ENCODE measurements at regions not wholly inside any gene's neighbourhood (a gene's known extent, or its start where the extent isn't known, plus 50 kb on each side); places are given as distances from the start of the nearest gene placed in this dataset.
"Not testable (repeated sequence)": the region's sequence is repeated elsewhere in the genome, so short reads cannot be mapped to it uniquely, and the experiment has no call there.

DNA sequence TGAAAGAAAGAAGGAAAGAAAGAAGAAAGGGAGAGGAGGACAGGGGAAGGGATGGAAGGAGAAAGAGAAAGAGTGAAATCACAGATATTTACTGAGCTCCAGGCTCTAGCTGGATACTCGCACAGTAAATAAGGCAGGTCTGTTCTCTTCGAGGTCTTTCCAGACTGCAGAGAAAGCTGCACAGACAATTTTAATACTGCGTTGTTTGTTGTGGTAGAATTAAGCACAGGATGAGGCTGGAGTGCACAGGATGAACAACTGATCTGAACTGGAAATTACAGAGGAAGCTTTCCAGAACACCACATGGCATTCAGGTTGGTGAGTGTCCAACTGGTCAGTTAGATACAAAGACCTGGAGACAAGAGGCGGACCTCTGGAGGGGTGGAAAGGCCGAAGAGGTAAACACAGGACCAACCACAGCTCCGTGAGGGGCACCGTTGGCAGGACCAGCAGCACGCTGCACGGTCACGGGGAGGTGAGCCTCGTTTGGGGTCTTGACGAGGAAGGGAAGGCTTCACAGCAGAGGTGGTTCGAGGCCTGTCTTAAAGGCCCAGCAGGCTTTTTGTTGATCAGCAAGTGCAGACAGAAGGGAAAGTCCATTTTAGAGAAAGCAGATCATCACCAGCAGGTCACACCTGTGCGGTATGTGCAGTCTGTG lies 121.7 kb downstream of the ATP6V0E2 start:
- not testable (repeated sequence) for DNase-seq (ENCODE audit: low read depth in 2 of 2)

DNA sequence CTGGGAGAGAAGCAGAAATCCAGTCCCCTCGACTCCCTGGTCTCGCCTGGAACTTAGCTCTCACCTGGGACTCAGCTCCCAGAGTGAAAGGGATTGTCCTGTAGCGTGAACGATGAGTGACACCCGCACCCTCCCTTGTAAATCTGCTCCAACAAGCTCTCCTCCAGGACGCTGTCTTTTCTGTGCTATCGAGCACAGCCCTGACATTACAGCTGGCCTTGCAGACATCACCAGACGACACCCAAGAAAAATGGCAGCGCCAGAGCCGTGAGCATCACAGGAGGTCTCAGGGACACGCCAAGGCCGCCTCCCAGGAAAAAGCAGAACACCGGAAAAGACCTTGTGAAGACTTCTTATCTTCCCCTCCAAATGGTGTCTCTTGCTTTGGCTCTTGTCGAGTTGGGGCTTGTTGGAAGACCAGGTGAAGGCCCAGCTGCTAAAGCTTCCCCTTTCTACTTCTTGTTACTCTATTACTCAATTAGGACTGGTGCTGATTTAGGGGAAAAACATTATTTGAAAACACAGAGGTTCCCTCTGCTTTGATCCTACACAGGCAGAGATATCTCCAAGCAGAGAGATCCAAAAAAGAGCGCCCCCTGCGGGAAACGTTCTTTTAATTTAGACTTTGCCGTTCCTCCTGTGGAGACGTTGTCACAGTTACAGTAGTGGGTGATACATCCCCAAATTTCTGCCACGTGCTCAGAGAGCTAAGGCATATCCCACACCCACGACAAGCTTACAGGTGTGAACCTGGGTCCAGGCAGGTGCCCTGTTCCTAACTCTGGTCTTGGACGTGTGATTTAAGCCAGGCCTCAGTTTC lies 127.2 kb downstream of the ATP6V0E2 start:
- not testable (repeated sequence) for DNase-seq (ENCODE audit: low read depth in 2 of 2)

- DNase-seq (ENCODE audit: low read depth in 2 of 2), result no peak
Observed at GRCh38 chr7:150003304-150003810, 129.6 kb downstream of the ATP6V0E2 start.

DNA sequence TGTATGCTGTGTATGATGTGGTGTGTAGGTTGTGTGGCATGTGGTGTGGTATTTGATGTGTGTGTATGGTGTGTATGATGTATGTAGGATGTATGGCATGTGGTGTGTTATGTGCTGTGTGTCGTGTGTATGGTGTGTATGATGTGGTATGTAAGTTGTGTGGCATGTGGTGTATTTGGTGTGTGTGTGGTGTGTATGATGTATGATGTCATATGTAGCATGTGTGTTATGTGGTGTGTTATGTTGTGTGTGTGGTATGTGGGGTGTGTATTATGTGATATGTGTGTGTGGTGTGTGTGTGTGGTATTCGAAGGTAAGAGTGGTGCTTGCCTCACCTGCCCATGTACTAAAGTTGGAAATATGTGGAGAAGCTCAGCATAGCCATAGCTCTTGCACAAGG lies 130.2 kb downstream of the ATP6V0E2 start:
- not testable (repeated sequence) for DNase-seq (ENCODE audit: low read depth in 2 of 2)

DNA sequence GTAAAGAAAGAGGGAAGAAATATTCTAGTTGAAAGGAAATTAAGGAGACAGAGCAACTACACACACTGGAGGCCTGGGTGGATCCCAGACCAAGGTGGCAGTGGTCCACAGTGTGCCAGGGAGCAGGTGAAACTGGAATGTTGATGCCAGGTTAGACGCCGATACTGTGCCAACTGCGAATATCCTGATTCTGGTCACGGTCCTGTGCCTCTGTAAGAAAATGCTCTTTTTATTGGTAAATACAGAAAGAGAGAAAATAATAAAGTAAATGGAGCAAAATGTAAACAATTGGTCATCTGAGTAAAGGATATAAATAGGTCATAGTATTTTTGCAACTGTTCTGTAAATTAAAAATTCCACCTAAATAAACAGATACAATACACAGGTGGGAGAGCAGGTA lies 131.1 kb downstream of the ATP6V0E2 start:
- not testable (repeated sequence) for DNase-seq (ENCODE audit: low read depth in 2 of 2)

- not testable (repeated sequence) for DNase-seq (ENCODE audit: low read depth in 2 of 2)
Observed at GRCh38 chr7:150009620-150010303, 136.0 kb downstream of the ATP6V0E2 start.

- DNase-seq (ENCODE audit: low read depth in 2 of 2), result not testable (repeated sequence)
Observed at GRCh38 chr7:150016651-150017189, 143.0 kb downstream of the ATP6V0E2 start.

GRCh38 chr7:150020210-150020609 lies 146.4 kb downstream of the ATP6V0E2 start:
- not testable (repeated sequence) for DNase-seq (ENCODE audit: low read depth in 2 of 2)

DNA sequence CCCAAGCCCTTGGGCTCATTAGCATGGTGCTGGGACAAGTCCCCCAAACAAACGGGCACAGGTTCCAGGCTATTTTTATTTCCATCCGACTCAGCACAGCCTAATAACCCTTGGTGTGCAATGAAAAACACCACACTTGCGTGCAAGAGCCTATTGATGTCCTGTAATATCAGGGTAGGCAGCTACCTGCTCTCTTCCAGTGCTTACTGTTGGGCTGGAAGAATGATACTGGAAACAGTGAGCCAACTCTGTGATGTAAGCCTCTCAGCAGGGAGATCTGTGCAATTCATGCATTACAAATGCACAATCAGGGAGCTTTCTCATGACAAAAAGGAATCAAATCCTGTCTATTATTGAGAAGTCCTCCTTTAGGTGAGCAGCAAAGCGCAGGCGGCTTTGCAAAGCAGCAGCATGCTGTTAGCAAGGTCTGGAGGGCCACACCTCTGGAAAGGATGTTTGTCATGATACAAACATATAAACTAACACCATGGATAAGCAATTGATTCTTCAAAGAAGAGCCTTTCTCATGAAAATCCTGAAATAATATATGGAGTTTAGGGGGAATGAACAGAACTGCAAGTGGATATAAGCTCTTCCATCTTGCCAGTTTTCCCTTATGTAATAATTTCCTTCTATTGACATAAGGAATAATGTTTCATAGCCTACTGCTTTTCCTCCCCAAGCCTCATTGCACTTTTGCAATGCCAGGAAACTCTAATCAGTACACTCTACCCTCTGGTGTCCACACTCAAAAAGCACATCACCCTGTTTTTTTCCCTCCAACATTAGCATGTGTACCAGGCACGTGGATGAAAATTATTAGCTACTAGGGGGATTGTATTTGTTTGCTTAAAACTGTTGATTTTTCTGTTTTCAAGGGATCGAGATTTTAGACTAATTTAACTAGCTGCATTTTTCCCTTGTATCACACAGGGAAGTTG lies 151.1 kb downstream of the ATP6V0E2 start:
- not testable (repeated sequence) for DNase-seq (ENCODE audit: low read depth in 2 of 2)

DNA sequence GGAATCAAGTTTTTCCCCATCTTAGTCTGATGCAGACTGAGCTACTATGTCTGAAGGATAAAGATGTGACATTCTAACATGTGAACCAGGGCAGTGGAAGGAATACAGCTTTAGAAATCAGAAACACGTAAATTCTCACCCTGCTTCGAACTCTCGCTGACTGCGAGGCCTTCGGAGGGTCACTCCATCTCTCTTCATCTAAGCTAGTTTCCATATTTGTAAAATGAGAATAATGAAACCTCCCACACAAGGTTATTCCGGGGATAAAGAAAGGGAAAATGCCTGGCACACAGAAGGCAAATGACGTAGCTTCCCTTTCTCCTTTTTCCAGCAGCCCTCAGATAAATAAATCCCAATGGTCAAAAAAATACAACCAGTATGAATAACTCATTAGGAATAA lies 152.0 kb downstream of the ATP6V0E2 start:
- DNase-seq (ENCODE audit: low read depth in 2 of 2), result not testable (repeated sequence)

GRCh38 chr7:150028344-150029012 lies 154.7 kb downstream of the ATP6V0E2 start:
- DNase-seq (ENCODE audit: low read depth in 2 of 2), result not testable (repeated sequence)

DNA sequence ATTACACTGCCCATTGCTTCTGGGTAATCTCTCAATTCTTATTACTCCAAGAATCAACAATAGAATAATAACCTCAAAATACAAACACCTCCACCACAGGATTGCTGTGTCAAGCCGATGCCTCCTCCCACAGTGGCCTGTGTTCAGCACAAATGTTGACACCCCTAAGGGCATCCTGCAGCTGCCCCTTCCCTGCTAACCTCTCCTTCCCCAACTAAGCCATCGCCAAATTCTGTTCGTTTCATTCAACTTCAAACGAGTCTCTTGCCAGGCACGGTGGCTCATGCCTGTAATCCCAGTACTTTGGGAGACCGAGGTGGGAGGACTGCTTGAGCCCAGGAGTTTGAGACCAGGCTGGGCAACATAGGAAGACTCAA lies 155.2 kb downstream of the ATP6V0E2 start:
- DNase-seq (ENCODE audit: low read depth in 2 of 2), result not testable (repeated sequence)

DNA sequence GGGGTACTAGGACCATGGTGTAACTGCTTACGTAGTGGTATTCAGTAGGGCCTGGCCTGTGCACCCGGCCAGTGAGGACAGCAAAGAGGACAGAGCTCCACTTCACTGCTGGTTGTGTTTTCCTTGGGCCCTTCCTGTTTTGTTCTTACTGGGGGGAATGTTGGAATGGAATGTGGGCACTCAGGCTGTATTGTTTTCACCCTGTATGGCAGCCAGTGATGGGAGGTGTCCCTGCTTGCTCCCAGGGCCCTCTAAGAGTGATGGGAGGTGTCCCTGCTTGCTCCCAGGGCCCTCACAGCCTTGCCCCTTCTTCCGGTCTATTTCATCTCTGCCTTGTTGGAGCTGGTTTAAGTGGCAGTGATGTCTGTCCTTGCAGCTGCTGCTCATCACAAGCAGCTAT lies 158.0 kb downstream of the ATP6V0E2 start:
- DNase-seq (ENCODE audit: low read depth in 2 of 2), result not testable (repeated sequence)

GRCh38 chr7:150033711-150034110 lies 159.9 kb downstream of the ATP6V0E2 start:
- DNase-seq (ENCODE audit: low read depth in 2 of 2), result not testable (repeated sequence)

- not testable (repeated sequence) for DNase-seq (ENCODE audit: low read depth in 2 of 2)
Observed at GRCh38 chr7:150035769-150036168, 162.0 kb downstream of the ATP6V0E2 start.

- DNase-seq (ENCODE audit: low read depth in 2 of 2), result not testable (repeated sequence)
Observed at GRCh38 chr7:150039061-150039460, 165.3 kb downstream of the ATP6V0E2 start.

- DNase-seq (ENCODE audit: low read depth in 2 of 2), result not testable (repeated sequence)
Observed at GRCh38 chr7:150042281-150042680, 168.5 kb downstream of the ATP6V0E2 start.

- not testable (repeated sequence) for DNase-seq (ENCODE audit: low read depth in 2 of 2)
Observed at GRCh38 chr7:150044771-150045170, 171.0 kb downstream of the ATP6V0E2 start.

GRCh38 chr7:150045596-150045995 lies 171.8 kb downstream of the ATP6V0E2 start:
- not testable (repeated sequence) for DNase-seq (ENCODE audit: low read depth in 2 of 2)
